ENCODE measurements at regions not wholly inside any gene's neighbourhood (a gene's known extent, or its start where the extent isn't known, plus 50 kb on each side); places are given as distances from the start of the nearest gene placed in this dataset.

DNA sequence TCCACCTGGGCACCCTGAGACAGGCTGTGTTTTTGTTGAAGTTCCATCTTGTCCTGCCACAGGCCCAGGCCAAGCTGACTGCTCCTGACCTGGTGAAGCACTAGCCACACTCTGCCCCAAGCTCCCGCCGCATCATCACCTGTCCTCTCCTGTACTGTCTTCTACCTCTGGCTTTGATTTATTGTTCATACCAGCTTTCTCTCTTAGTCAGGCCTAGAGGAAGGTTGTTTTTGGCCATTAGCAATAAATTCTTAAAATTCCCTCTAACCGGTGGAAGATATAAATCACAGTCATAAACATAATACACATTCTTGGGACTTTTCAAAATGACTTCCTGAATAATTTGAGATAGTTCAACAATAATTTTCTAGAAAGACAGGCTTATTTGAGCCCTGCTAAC, 169.4 kb downstream of the DAD1 start:
- TF ChIP-seq SMAD5 (IDR thresholded peaks at IDR 0.05; ENCODE audit: low read depth) (no peak), SRF (IDR thresholded peaks at IDR 0.05; ENCODE audit: low read depth in 2 of 2, low read length in 2 of 2) (no peak), ZNF384 (IDR thresholded peaks at IDR 0.05; ENCODE audit: borderline replicate concordance, low read depth, low read length) (no peak), EP300 (IDR thresholded peaks at IDR 0.05; ENCODE audit: borderline replicate concordance in 1 of 2, control insufficient read depth in 1 of 2, low read depth in 2 of 2, low read length in 2 of 2) (no peak), CTCF (IDR thresholded peaks at IDR 0.05 in 2 of 3, conservative IDR thresholded peaks at IDR 0.05 in 1 of 3; ENCODE audit: control insufficient read depth in 2 of 3, extremely low read depth in 1 of 3, insufficient read depth in 1 of 3, low read depth in 3 of 3, low read length in 3 of 3) (no peak), EZH2 (IDR thresholded peaks at IDR 0.05; ENCODE audit: borderline replicate concordance, control insufficient read depth, low read depth, low read length) (no peak), POLR2A (IDR thresholded peaks at IDR 0.05; ENCODE audit: low read depth, low read length) (no peak), ZNF274 (IDR thresholded peaks at IDR 0.05; ENCODE audit: insufficient read depth, insufficient read length) (no peak), YY1 (IDR thresholded peaks at IDR 0.05; ENCODE audit: low read depth, low read length) (no peak), CEBPB (IDR thresholded peaks at IDR 0.05; ENCODE audit: borderline replicate concordance in 1 of 2, low read depth in 2 of 2, low read length in 2 of 2) (no peak), NFIC (IDR thresholded peaks at IDR 0.05; ENCODE audit: low read depth, low read length) (no peak)
- TF ChIP-seq, protein P1, sequence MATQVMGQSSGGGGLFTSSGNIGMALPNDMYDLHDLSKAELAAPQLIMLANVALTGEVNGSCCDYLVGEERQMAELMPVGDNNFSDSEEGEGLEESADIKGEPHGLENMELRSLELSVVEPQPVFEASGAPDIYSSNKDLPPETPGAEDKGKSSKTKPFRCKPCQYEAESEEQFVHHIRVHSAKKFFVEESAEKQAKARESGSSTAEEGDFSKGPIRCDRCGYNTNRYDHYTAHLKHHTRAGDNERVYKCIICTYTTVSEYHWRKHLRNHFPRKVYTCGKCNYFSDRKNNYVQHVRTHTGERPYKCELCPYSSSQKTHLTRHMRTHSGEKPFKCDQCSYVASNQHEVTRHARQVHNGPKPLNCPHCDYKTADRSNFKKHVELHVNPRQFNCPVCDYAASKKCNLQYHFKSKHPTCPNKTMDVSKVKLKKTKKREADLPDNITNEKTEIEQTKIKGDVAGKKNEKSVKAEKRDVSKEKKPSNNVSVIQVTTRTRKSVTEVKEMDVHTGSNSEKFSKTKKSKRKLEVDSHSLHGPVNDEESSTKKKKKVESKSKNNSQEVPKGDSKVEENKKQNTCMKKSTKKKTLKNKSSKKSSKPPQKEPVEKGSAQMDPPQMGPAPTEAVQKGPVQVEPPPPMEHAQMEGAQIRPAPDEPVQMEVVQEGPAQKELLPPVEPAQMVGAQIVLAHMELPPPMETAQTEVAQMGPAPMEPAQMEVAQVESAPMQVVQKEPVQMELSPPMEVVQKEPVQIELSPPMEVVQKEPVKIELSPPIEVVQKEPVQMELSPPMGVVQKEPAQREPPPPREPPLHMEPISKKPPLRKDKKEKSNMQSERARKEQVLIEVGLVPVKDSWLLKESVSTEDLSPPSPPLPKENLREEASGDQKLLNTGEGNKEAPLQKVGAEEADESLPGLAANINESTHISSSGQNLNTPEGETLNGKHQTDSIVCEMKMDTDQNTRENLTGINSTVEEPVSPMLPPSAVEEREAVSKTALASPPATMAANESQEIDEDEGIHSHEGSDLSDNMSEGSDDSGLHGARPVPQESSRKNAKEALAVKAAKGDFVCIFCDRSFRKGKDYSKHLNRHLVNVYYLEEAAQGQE (IDR thresholded peaks at IDR 0.05; ENCODE audit: low read depth, low read length), result no peak
- TF ChIP-seq, protein P2, sequence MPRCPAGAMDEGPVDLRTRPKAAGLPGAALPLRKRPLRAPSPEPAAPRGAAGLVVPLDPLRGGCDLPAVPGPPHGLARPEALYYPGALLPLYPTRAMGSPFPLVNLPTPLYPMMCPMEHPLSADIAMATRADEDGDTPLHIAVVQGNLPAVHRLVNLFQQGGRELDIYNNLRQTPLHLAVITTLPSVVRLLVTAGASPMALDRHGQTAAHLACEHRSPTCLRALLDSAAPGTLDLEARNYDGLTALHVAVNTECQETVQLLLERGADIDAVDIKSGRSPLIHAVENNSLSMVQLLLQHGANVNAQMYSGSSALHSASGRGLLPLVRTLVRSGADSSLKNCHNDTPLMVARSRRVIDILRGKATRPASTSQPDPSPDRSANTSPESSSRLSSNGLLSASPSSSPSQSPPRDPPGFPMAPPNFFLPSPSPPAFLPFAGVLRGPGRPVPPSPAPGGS (IDR thresholded peaks at IDR 0.05; ENCODE audit: borderline replicate concordance, insufficient read depth, low read depth, low read length, poor library complexity, severe bottlenecking), result no peak
- TF ChIP-seq, protein P3, sequence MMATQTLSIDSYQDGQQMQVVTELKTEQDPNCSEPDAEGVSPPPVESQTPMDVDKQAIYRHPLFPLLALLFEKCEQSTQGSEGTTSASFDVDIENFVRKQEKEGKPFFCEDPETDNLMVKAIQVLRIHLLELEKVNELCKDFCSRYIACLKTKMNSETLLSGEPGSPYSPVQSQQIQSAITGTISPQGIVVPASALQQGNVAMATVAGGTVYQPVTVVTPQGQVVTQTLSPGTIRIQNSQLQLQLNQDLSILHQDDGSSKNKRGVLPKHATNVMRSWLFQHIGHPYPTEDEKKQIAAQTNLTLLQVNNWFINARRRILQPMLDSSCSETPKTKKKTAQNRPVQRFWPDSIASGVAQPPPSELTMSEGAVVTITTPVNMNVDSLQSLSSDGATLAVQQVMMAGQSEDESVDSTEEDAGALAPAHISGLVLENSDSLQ (IDR thresholded peaks at IDR 0.05), result no peak
